Activated CD4-positive, alpha-beta memory T cell treated with anti-CD3 and anti-CD28 coated beads, Interleukin-2, amount 10 ng/mL, durations not matched to agents 7 days and 5 days (primary cell): ENCODE measurements at regions not wholly inside any gene's neighbourhood (a gene's known extent, or its start where the extent isn't known, plus 50 kb on each side); places are given as distances from the start of the nearest gene placed in this dataset.

ENCODE experiments used
- CTCF ChIA-PET: fragments of 350-600 bp; sonication (Branson Sonifier 250); formaldehyde crosslinking; loops from one replicate; lab custom pipeline; 2021; ENCODE audit warnings: antibody characterized with exemption, inconsistent platforms; lab: Charles Lee
- POLR2A ChIA-PET: fragments of 350-600 bp; sonication (Branson Sonifier 250); formaldehyde crosslinking; loops from one replicate; lab custom pipeline; 2021; ENCODE audit warnings: antibody characterized with exemption; lab: Charles Lee
- DNase-seq: peaks from one replicate; pipeline ENCODE4 v3.0.0-alpha.2; 2020
- H3K27ac Mint-ChIP-seq: one replicate; pipeline ENCODE4 v1.8.0; 2021; ENCODE audit warnings: mild to moderate bottlenecking, mixed read lengths
- H3K27me3 Mint-ChIP-seq: one replicate; pipeline ENCODE4 v1.8.0; 2021; ENCODE audit warnings: mixed read lengths
- H3K36me3 Mint-ChIP-seq: one replicate; pipeline ENCODE4 v1.8.0; 2021; ENCODE audit warnings: low read depth, mixed read lengths
- H3K4me1 Mint-ChIP-seq: one replicate; pipeline ENCODE4 v1.8.0; 2021; ENCODE audit warnings: mixed read lengths
- H3K4me3 Mint-ChIP-seq: one replicate; pipeline ENCODE4 v1.8.0; 2021; ENCODE audit warnings: mild to moderate bottlenecking, mixed read lengths
- H3K9me3 Mint-ChIP-seq: one replicate; pipeline ENCODE4 v1.8.0; 2021; ENCODE audit warnings: mixed read lengths

GRCh38 chr4:187615972-187616371 is 379.6 kb upstream of the ZFP42 start:
- DNase-seq, result no peak
- POLR2A ChIA-PET, result no interaction called here
- Mint-ChIP-seq H3K4me3 (no peak overlapping the region), H3K9me3 (peaks cover 11% of the 10 kb centered on the region), H3K27ac (no peak overlapping the region), H3K4me1 (no peaks in the 10 kb centered on the region), H3K27me3 (no peaks in the 10 kb centered on the region), H3K36me3 (no peaks in the 10 kb centered on the region)
- CTCF ChIA-PET, result interaction anchor here (2.0 kb wide), 1 partner anchor 9 kb away, joined by 9 read pairs; no protein-coding TSS in a partner anchor

GRCh38 chr4:187617113-187617512 is 378.5 kb upstream of the ZFP42 start:
- POLR2A ChIA-PET, result no interaction called here

GRCh38 chr4:187618701-187619281 is 376.8 kb upstream of the ZFP42 start:
- Mint-ChIP-seq H3K27me3 (no peaks in the 10 kb centered on the region), H3K4me1 (no peaks in the 10 kb centered on the region), H3K4me3 (no peak overlapping the region), H3K36me3 (no peaks in the 10 kb centered on the region), H3K9me3 (peaks cover 2% of the 10 kb centered on the region), H3K27ac (no peak overlapping the region)
- ChIA-PET CTCF (interaction anchor here (0.6 kb wide), 1 partner anchor 96 kb away, joined by 4 read pairs; no protein-coding TSS in a partner anchor), POLR2A (no interaction called here)
- no peak for DNase-seq

More at GRCh38 chr4:187617113-187617512, 378.5 kb upstream of the ZFP42 start:
- no peak overlapping the region for H3K27ac Mint-ChIP-seq
- H3K9me3 Mint-ChIP-seq, result peaks cover 7% of the 10 kb centered on the region
- CTCF ChIA-PET, result interaction anchor here (2.0 kb wide), 1 partner anchor 10 kb away, joined by 9 read pairs; no protein-coding TSS in a partner anchor
- no peaks in the 10 kb centered on the region for H3K27me3 Mint-ChIP-seq
- H3K4me1 Mint-ChIP-seq, result no peaks in the 10 kb centered on the region
- DNase-seq, result no peak
- no peak overlapping the region for H3K4me3 Mint-ChIP-seq
- no peaks in the 10 kb centered on the region for H3K36me3 Mint-ChIP-seq

GRCh38 chr4:187619319-187619718 is 376.3 kb upstream of the ZFP42 start:
- ChIA-PET CTCF (no interaction called here), POLR2A (no interaction called here)
- no peak overlapping the region for H3K27ac Mint-ChIP-seq

GRCh38 chr4:187632260-187632995 is 363.1 kb upstream of the ZFP42 start:
- H3K27ac Mint-ChIP-seq, result no peak overlapping the region
- no peaks in the 10 kb centered on the region for H3K36me3 Mint-ChIP-seq
- no peaks in the 10 kb centered on the region for H3K27me3 Mint-ChIP-seq
- POLR2A ChIA-PET, result no interaction called here
- CTCF ChIA-PET, result no interaction called here
- H3K4me1 Mint-ChIP-seq, result no peaks in the 10 kb centered on the region
- H3K9me3 Mint-ChIP-seq, result peaks cover 5% of the 10 kb centered on the region
- H3K4me3 Mint-ChIP-seq, result no peak overlapping the region
- DNase-seq, result no peak

More at GRCh38 chr4:187619319-187619718, 376.3 kb upstream of the ZFP42 start:
- no peaks in the 10 kb centered on the region for H3K36me3 Mint-ChIP-seq
- H3K9me3 Mint-ChIP-seq, result no peaks in the 10 kb centered on the region
- H3K27me3 Mint-ChIP-seq, result no peaks in the 10 kb centered on the region
- H3K4me1 Mint-ChIP-seq, result no peaks in the 10 kb centered on the region
- no peak overlapping the region for H3K4me3 Mint-ChIP-seq
- DNase-seq, result no peak

- CTCF ChIA-PET, result no interaction called here
- no peaks in the 10 kb centered on the region for H3K36me3 Mint-ChIP-seq
- peaks cover 5% of the 10 kb centered on the region for H3K9me3 Mint-ChIP-seq
- DNase-seq, result no peak
- POLR2A ChIA-PET, result no interaction called here
- H3K4me1 Mint-ChIP-seq, result no peaks in the 10 kb centered on the region
- H3K4me3 Mint-ChIP-seq, result no peak overlapping the region
- no peak overlapping the region for H3K27ac Mint-ChIP-seq
- no peaks in the 10 kb centered on the region for H3K27me3 Mint-ChIP-seq
These were observed 362.3 kb upstream of the ZFP42 start for GRCh38 chr4:187633245-187633644.

GRCh38 chr4:187656959-187657358 is 338.6 kb upstream of the ZFP42 start:
- no peak overlapping the region for H3K4me3 Mint-ChIP-seq
- H3K9me3 Mint-ChIP-seq, result peaks cover 9% of the 10 kb centered on the region
- ChIA-PET POLR2A (no interaction called here), CTCF (no interaction called here)
- no peaks in the 10 kb centered on the region for H3K36me3 Mint-ChIP-seq
- DNase-seq, result no peak
- H3K27ac Mint-ChIP-seq, result no peak overlapping the region
- no peaks in the 10 kb centered on the region for H3K4me1 Mint-ChIP-seq
- H3K27me3 Mint-ChIP-seq, result no peaks in the 10 kb centered on the region

- no peaks in the 10 kb centered on the region for H3K36me3 Mint-ChIP-seq
- peaks cover 10% of the 10 kb centered on the region for H3K9me3 Mint-ChIP-seq
- H3K27ac Mint-ChIP-seq, result no peak overlapping the region
- CTCF ChIA-PET, result no interaction called here
- H3K27me3 Mint-ChIP-seq, result no peaks in the 10 kb centered on the region
- H3K4me3 Mint-ChIP-seq, result no peak overlapping the region
- no peaks in the 10 kb centered on the region for H3K4me1 Mint-ChIP-seq
- no peak for DNase-seq
- POLR2A ChIA-PET, result no interaction called here
These were observed 332.5 kb upstream of the ZFP42 start for GRCh38 chr4:187663076-187663475.

- ChIA-PET CTCF (no interaction called here), POLR2A (no interaction called here)
- DNase-seq, result no peak
- no peaks in the 10 kb centered on the region for H3K36me3 Mint-ChIP-seq
- H3K4me1 Mint-ChIP-seq, result no peaks in the 10 kb centered on the region
- no peaks in the 10 kb centered on the region for H3K27me3 Mint-ChIP-seq
- no peak overlapping the region for H3K27ac Mint-ChIP-seq
- H3K4me3 Mint-ChIP-seq, result no peak overlapping the region
- peaks cover 10% of the 10 kb centered on the region for H3K9me3 Mint-ChIP-seq
These were observed 331.6 kb upstream of the ZFP42 start for GRCh38 chr4:187664011-187664410.

- Mint-ChIP-seq H3K27me3 (no peaks in the 10 kb centered on the region), H3K4me1 (no peaks in the 10 kb centered on the region), H3K9me3 (peaks cover 10% of the 10 kb centered on the region), H3K27ac (no peak overlapping the region), H3K4me3 (no peak overlapping the region), H3K36me3 (no peaks in the 10 kb centered on the region)
- POLR2A ChIA-PET, result no interaction called here
- DNase-seq, result no peak
- CTCF ChIA-PET, result no interaction called here
These were observed 330.5 kb upstream of the ZFP42 start for GRCh38 chr4:187665086-187665485.

- DNase-seq, result no peak
- no peak overlapping the region for H3K4me3 Mint-ChIP-seq
- no peaks in the 10 kb centered on the region for H3K4me1 Mint-ChIP-seq
These were observed 329.5 kb upstream of the ZFP42 start for GRCh38 chr4:187666034-187666433.

GRCh38 chr4:187666697-187667494 is 328.7 kb upstream of the ZFP42 start:
- ChIA-PET CTCF (no interaction called here), POLR2A (no interaction called here)
- Mint-ChIP-seq H3K4me1 (no peaks in the 10 kb centered on the region), H3K36me3 (no peaks in the 10 kb centered on the region), H3K27ac (no peak overlapping the region), H3K4me3 (no peak overlapping the region), H3K9me3 (peaks cover 7% of the 10 kb centered on the region), H3K27me3 (no peaks in the 10 kb centered on the region)
- no peak for DNase-seq

More at GRCh38 chr4:187666034-187666433, 329.5 kb upstream of the ZFP42 start:
- Mint-ChIP-seq H3K9me3 (peaks cover 8% of the 10 kb centered on the region), H3K27ac (no peak overlapping the region), H3K27me3 (no peaks in the 10 kb centered on the region), H3K36me3 (no peaks in the 10 kb centered on the region)
- ChIA-PET POLR2A (no interaction called here), CTCF (no interaction called here)

GRCh38 chr4:187668526-187669082 is 327.0 kb upstream of the ZFP42 start:
- Mint-ChIP-seq H3K36me3 (no peaks in the 10 kb centered on the region), H3K9me3 (peaks cover 9% of the 10 kb centered on the region), H3K27me3 (no peaks in the 10 kb centered on the region), H3K4me1 (no peaks in the 10 kb centered on the region), H3K27ac (no peak overlapping the region), H3K4me3 (no peak overlapping the region)
- ChIA-PET CTCF (no interaction called here), POLR2A (no interaction called here)
- no peak for DNase-seq
